ENCODE measurements at regions not wholly inside any gene's neighbourhood (a gene's known extent, or its start where the extent isn't known, plus 50 kb on each side); places are given as distances from the start of the nearest gene placed in this dataset.

DNA sequence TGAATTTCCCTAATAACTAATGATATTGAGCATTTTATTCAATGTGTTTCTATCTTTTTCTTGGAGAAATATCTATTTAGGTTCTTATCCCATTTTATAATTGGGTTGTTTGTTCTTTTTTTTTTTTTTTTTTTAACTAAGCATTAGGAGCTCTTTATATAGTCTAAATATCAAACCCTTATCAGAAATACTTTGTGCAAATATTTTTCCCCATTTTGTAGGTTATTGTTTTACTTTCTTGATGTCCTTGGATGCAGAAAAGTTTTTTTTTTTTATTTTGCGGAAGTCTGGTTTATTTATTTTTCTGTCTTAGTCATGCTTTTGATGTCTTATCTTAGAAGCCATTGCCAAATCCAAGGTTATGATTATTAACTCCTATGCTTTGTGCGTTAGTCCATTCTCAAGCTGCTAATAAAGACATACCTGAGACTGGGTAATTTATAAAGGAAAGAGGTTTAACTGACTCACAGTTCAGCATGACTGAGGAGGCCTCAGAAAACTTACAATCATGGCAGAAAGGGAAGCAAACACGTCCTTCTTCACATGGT lies 434.3 kb upstream of the TBX3 start:
- TF ChIP-seq, protein P1, sequence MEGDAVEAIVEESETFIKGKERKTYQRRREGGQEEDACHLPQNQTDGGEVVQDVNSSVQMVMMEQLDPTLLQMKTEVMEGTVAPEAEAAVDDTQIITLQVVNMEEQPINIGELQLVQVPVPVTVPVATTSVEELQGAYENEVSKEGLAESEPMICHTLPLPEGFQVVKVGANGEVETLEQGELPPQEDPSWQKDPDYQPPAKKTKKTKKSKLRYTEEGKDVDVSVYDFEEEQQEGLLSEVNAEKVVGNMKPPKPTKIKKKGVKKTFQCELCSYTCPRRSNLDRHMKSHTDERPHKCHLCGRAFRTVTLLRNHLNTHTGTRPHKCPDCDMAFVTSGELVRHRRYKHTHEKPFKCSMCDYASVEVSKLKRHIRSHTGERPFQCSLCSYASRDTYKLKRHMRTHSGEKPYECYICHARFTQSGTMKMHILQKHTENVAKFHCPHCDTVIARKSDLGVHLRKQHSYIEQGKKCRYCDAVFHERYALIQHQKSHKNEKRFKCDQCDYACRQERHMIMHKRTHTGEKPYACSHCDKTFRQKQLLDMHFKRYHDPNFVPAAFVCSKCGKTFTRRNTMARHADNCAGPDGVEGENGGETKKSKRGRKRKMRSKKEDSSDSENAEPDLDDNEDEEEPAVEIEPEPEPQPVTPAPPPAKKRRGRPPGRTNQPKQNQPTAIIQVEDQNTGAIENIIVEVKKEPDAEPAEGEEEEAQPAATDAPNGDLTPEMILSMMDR (IDR thresholded peaks at IDR 0.05 in 4 of 5, conservative IDR thresholded peaks at IDR 0.05 in 1 of 5): no peak
- TF ChIP-seq POLR2A (IDR thresholded peaks at IDR 0.05): no peak

Data from gastrocnemius medialis (tissue), 4 donors.